HG03159 (cell line): ENCODE measurements at regions not wholly inside any gene's neighbourhood (a gene's known extent, or its start where the extent isn't known, plus 50 kb on each side); places are given as distances from the start of the nearest gene placed in this dataset.

Source experiments
- ATAC-seq: cut with Tn5 transposase; IDR thresholded peaks from one replicate; pipeline ENCODE4 v1.9.1; 2021; ENCODE audit warnings: mild to moderate bottlenecking, moderate library complexity; ENCODE audit not compliant: unreplicated experiment

GRCh38 chr13:44210525-44210924 is 163.1 kb upstream of the SERP2 start:
- ATAC-seq: no peak

- no peak for ATAC-seq
These were observed 162.3 kb upstream of the SERP2 start for GRCh38 chr13:44211286-44211685.

- no peak for ATAC-seq
These were observed 161.8 kb upstream of the SERP2 start for GRCh38 chr13:44211704-44212346.

GRCh38 chr13:44212633-44213396 is 160.8 kb upstream of the SERP2 start:
- ATAC-seq: no peak

- no peak for ATAC-seq
These were observed 155.0 kb upstream of the SERP2 start for GRCh38 chr13:44218501-44219240.

GRCh38 chr13:44219577-44220548 is 153.8 kb upstream of the SERP2 start:
- ATAC-seq: no peak

GRCh38 chr13:44220948-44221347 is 152.7 kb upstream of the SERP2 start:
- no peak for ATAC-seq

GRCh38 chr13:44221657-44222056 is 152.0 kb upstream of the SERP2 start:
- no peak for ATAC-seq

GRCh38 chr13:44223770-44224444 is 149.7 kb upstream of the SERP2 start:
- ATAC-seq: no peak

- no peak for ATAC-seq
These were observed 149.0 kb upstream of the SERP2 start for GRCh38 chr13:44224450-44225149.

- ATAC-seq: no peak
These were observed 144.1 kb upstream of the SERP2 start for GRCh38 chr13:44229371-44230030.

- ATAC-seq: no peak
These were observed 143.6 kb upstream of the SERP2 start for GRCh38 chr13:44230071-44230470.

- ATAC-seq: no peak
These were observed 142.9 kb upstream of the SERP2 start for GRCh38 chr13:44230736-44231135.

GRCh38 chr13:44231786-44232516 is 141.7 kb upstream of the SERP2 start:
- ATAC-seq: no peak

GRCh38 chr13:44232774-44233173 is 140.8 kb upstream of the SERP2 start:
- no peak for ATAC-seq

GRCh38 chr13:44234566-44234965 is 139.1 kb upstream of the SERP2 start:
- no peak for ATAC-seq

GRCh38 chr13:44236370-44236769 is 137.3 kb upstream of the SERP2 start:
- ATAC-seq: no peak

GRCh38 chr13:44236801-44237207 is 136.8 kb upstream of the SERP2 start:
- ATAC-seq: no peak
